Vagina (tissue), 2 donors: ENCODE measurements at regions not wholly inside any gene's neighbourhood (a gene's known extent, or its start where the extent isn't known, plus 50 kb on each side); places are given as distances from the start of the nearest gene placed in this dataset.

Source experiments
- POLR2A ChIP-seq, 2 donors: fragments of 450-650 bp; IDR thresholded peaks; one replicate each; pipeline ENCODE4 v1.6.1; 2017; ENCODE audit warnings: antibody characterized with exemption in 2 of 2, mild to moderate bottlenecking in 2 of 2, moderate library complexity in 2 of 2
- TF ChIP-seq, protein P1 (sequence below), 3 experiments: fragments of 450-650 bp in 2 of 3; fragments of 200-600 bp in 1 of 3; sonication (generic) in 1 of 3; IDR thresholded peaks; one replicate each; pipeline ENCODE4 v1.5.1; 2017 to 2019; ENCODE audit warnings: antibody characterized with exemption in 3 of 3, mild to moderate bottlenecking in 2 of 3, moderate library complexity in 2 of 3

DNA sequence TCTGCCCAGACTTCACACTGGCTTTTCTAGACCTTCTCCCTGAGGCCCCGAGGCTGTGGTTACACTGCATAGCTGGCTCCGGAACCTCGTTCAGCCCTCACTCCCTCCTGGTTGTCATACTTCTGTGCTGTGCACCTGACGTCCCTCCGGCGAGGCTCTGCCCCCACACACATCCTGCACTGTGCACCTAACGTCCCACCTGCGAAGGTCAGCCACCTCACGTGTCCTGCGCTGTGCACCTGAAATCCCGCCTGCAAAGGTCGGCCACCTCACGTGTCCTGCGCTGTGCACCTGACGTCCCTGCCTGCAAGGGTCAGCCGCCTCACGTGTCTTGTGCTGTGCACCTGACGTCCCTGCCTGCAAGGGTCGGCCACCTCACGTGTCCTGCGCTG, 111.0 kb upstream of the FRMD1 start:
- no peak for TF ChIP-seq POLR2A (IDR thresholded peaks at IDR 0.05)
- TF ChIP-seq, protein P1, sequence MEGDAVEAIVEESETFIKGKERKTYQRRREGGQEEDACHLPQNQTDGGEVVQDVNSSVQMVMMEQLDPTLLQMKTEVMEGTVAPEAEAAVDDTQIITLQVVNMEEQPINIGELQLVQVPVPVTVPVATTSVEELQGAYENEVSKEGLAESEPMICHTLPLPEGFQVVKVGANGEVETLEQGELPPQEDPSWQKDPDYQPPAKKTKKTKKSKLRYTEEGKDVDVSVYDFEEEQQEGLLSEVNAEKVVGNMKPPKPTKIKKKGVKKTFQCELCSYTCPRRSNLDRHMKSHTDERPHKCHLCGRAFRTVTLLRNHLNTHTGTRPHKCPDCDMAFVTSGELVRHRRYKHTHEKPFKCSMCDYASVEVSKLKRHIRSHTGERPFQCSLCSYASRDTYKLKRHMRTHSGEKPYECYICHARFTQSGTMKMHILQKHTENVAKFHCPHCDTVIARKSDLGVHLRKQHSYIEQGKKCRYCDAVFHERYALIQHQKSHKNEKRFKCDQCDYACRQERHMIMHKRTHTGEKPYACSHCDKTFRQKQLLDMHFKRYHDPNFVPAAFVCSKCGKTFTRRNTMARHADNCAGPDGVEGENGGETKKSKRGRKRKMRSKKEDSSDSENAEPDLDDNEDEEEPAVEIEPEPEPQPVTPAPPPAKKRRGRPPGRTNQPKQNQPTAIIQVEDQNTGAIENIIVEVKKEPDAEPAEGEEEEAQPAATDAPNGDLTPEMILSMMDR (IDR thresholded peaks at IDR 0.05): no peak
